A673 (cell line): ENCODE measurements at regions not wholly inside any gene's neighbourhood (a gene's known extent, or its start where the extent isn't known, plus 50 kb on each side); places are given as distances from the start of the nearest gene placed in this dataset.

Experiments used
- BruUV-seq: library from RNA; stranded (reverse); fragments of 400-500 nt; replicated peaks from 2 replicates; lab custom pipeline; 2021; lab: Mats Ljungman, UMichigan
- CTCF ChIA-PET: fragments of 300-600 bp; sonication (Branson Sonifier 250); formaldehyde crosslinking; loops from one replicate; lab custom pipeline; 2022; ENCODE audit warnings: antibody characterized with exemption; lab: Charles Lee
- POLR2A ChIA-PET: fragments of 300-600 bp; sonication (Branson Sonifier 250); formaldehyde crosslinking; loops from one replicate; lab custom pipeline; 2022; ENCODE audit warnings: antibody characterized with exemption; ENCODE audit not compliant: low non-redundant PET; lab: Charles Lee
- DNase-seq: peaks from one replicate; pipeline ENCODE4 v3.0.0-alpha.2; 2015; ENCODE audit warnings: low spot score
- H3K27ac ChIP-seq: fragments of 200-600 bp; sonication (generic); 2 replicates; pipeline ENCODE4 v1.5.1; 2016; ENCODE audit warnings: mixed run types, low read depth, mild to moderate bottlenecking, mixed read lengths, antibody characterized with exemption, low read length; ENCODE audit not compliant: poor library complexity, severe bottlenecking
- H3K27me3 ChIP-seq: fragments of 200-600 bp; sonication (generic); replicated peaks from 2 replicates; pipeline ENCODE4 v1.6.1; 2017; ENCODE audit warnings: mixed run types, low read depth, mild to moderate bottlenecking, mixed read lengths, antibody characterized with exemption, low read length; ENCODE audit not compliant: insufficient read depth, poor library complexity
- H3K36me3 ChIP-seq: fragments of 200-600 bp; sonication (generic); 2 replicates; pipeline ENCODE4 v1.6.1; 2016; ENCODE audit warnings: mixed run types, mild to moderate bottlenecking, mixed read lengths, antibody characterized with exemption, low read length; ENCODE audit not compliant: insufficient read depth, poor library complexity, severe bottlenecking
- H3K4me1 ChIP-seq: fragments of 200-600 bp; sonication (generic); 2 replicates; pipeline ENCODE4 v1.6.1; 2017; ENCODE audit warnings: mixed run types, mild to moderate bottlenecking, mixed read lengths, antibody characterized with exemption, low read length; ENCODE audit not compliant: insufficient read depth, poor library complexity, severe bottlenecking
- H3K4me3 ChIP-seq: fragments of 200-600 bp; sonication (generic); 2 replicates; pipeline ENCODE4 v1.5.1; 2016; ENCODE audit warnings: low read depth, mixed run types, mild to moderate bottlenecking, mixed read lengths, low read length; ENCODE audit not compliant: poor library complexity, severe bottlenecking
- H3K9me3 ChIP-seq: fragments of 200-600 bp; sonication (generic); 2 replicates; pipeline ENCODE4 v1.6.1; 2016; ENCODE audit warnings: mixed run types, low read depth, mild to moderate bottlenecking, mixed read lengths, antibody characterized with exemption, low read length; ENCODE audit not compliant: poor library complexity, severe bottlenecking
- EZH2 ChIP-seq: fragments of 200-600 bp; sonication (generic); IDR thresholded peaks from 2 replicates; pipeline ENCODE4 v1.6.1; 2017; ENCODE audit warnings: borderline replicate concordance, low read depth, mild to moderate bottlenecking, mixed read lengths, antibody characterized with exemption, low read length; ENCODE audit not compliant: poor library complexity, severe bottlenecking
- intact Hi-C: fragments of 100-400 bp; cut with micrococcal nuclease; formaldehyde crosslinking; loops from one replicate; pipeline ENCODE4 v1.10.0; 2022; ENCODE audit not compliant: unreplicated experiment
- TF ChIP-seq, protein P1 (sequence below): fragments of 300-800, 200-600 bp; sonication (generic); conservative IDR thresholded peaks from 2 replicates; pipeline ENCODE4 v1.5.1; 2017; ENCODE audit warnings: low read depth, mild to moderate bottlenecking, antibody characterized with exemption, low read length, moderate library complexity, mixed read lengths

DNA sequence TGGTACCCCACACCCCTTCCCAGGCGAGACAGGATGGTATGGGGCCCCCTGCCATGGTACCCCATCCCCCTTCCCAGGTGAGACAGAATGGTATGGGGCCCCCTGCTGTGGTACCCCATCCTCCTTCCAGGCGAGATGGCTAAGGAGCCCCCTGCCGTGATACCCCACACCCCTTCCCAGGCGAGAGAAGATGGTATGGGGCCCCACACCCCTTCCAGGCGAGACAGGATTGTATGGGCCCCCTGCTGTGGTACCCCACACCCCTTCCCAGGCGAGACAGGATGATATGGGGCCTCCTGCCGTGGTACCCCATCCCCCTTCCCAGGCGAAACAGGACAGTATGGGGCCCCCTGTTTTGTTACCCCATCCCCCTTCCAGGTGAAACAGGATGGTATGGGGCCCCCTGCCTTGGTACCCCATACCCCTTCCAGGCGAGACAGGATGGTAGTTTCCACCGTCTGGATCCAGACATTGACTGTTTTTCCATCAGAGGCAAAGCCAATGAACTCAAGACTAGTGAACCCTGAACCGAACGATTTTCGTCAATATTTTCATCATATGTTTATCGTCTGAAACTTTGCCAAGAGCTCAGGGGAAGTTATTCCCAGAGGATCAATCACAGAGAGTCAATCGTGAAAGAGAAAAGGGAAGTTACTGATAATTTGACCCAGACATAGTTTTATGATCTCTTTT lies 75.0 kb downstream of the MYCN start:
- no TSS peak for BruUV-seq
- ChIA-PET CTCF (no interaction called here), POLR2A (no interaction called here)
- no peak overlapping the region for H3K4me3 ChIP-seq
- no peaks in the 10 kb centered on the region for H3K9me3 ChIP-seq
- H3K27me3 ChIP-seq = no peaks in the 10 kb centered on the region
- H3K27ac ChIP-seq = no peak overlapping the region
- TF ChIP-seq EZH2 = no peak
- H3K4me1 ChIP-seq = no peaks in the 10 kb centered on the region
- intact Hi-C loops = no loop called here
- DNase-seq = no peak
- no peaks in the 10 kb centered on the region for H3K36me3 ChIP-seq

DNA sequence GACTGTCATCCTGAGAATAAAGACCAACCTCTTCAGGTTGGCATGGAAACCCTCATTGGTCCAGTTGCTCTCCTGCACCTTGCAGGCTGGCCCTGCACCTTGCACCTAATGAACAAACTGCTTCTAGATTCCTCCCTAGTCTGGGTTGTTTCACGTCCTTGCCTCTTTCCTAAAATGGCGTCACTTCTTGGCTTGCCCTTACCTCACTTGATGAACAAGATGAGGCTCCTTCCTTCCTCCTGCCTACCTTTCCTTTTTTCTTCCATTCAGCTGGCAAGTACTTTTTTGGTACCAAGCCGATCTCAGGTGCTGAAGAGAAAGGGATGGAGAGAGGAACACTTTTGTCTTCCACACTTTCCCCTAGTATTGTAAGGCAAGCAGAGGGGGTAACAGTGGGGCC lies 74.5 kb downstream of the MYCN start:
- Histone ChIP-seq H3K4me3 (no peak overlapping the region), H3K27me3 (no peaks in the 10 kb centered on the region), H3K9me3 (no peaks in the 10 kb centered on the region), H3K36me3 (no peaks in the 10 kb centered on the region), H3K4me1 (no peaks in the 10 kb centered on the region), H3K27ac (no peak overlapping the region)
- POLR2A ChIA-PET = no interaction called here
- no TSS peak for BruUV-seq
- CTCF ChIA-PET = no interaction called here
- DNase-seq = no peak
- intact Hi-C loops = no loop called here
- no peak for TF ChIP-seq EZH2
- TF ChIP-seq, protein P1, sequence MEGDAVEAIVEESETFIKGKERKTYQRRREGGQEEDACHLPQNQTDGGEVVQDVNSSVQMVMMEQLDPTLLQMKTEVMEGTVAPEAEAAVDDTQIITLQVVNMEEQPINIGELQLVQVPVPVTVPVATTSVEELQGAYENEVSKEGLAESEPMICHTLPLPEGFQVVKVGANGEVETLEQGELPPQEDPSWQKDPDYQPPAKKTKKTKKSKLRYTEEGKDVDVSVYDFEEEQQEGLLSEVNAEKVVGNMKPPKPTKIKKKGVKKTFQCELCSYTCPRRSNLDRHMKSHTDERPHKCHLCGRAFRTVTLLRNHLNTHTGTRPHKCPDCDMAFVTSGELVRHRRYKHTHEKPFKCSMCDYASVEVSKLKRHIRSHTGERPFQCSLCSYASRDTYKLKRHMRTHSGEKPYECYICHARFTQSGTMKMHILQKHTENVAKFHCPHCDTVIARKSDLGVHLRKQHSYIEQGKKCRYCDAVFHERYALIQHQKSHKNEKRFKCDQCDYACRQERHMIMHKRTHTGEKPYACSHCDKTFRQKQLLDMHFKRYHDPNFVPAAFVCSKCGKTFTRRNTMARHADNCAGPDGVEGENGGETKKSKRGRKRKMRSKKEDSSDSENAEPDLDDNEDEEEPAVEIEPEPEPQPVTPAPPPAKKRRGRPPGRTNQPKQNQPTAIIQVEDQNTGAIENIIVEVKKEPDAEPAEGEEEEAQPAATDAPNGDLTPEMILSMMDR = no peak

DNA sequence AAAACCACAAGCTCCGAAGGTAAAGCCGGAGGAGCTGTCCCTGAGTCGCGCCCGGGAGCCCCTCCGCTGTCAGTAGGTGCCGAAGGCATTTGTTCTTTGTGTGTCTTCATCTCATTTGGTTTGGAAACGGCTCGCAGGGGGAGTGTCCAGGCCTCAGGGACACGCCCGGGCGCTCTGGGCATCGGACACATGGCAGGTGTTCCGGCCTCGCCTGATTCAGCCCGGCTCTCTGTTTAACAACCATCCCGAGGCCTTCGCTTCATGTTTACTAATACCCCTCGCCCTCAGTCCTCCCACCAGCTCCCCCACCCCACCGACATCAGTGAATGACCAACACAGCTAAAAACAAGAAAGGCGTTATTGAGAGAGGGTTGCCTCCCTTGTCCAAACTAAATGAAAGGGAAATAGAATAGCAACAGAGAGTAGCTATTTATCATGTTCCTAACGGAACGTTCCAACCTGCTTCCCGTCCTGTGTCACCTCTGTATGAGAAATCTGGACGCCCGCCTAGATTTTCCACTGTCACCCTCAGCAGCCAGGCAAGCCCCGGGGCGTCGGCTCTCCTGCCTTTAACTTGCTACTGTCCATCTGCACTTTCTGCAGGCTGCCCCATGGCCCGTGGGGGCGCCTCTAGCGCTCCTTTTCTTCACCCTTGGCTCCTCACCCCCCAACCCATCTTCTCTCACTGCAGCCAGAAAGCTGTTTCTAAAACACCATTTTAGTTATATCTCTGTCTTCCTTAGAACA lies 73.9 kb downstream of the MYCN start:
- intact Hi-C loops = no loop called here
- POLR2A ChIA-PET = no interaction called here
- no peak for DNase-seq
- no peaks in the 10 kb centered on the region for H3K4me1 ChIP-seq
- H3K4me3 ChIP-seq = no peak overlapping the region
- no peaks in the 10 kb centered on the region for H3K36me3 ChIP-seq
- CTCF ChIA-PET = no interaction called here
- H3K9me3 ChIP-seq = no peaks in the 10 kb centered on the region
- no peak overlapping the region for H3K27ac ChIP-seq
- no peak for TF ChIP-seq EZH2
- TF ChIP-seq, protein P1 = no peak
- BruUV-seq = no TSS peak
- H3K27me3 ChIP-seq = no peaks in the 10 kb centered on the region
